ENCODE measurements at regions not wholly inside any gene's neighbourhood (a gene's known extent, or its start where the extent isn't known, plus 50 kb on each side); places are given as distances from the start of the nearest gene placed in this dataset.
"Not testable (repeated sequence)": the region's sequence is repeated elsewhere in the genome, so short reads cannot be mapped to it uniquely, and the experiment has no call there.

- TF ChIP-seq CTCF (IDR thresholded peaks at IDR 0.05) = no peak
- Histone ChIP-seq H3K4me1 (no peaks in the 10 kb centered on the region), H3K36me3 (no peaks in the 10 kb centered on the region), H3K9me3 (no peaks in the 10 kb centered on the region), H3K27ac (no peak overlapping the region), H3K27me3 (no peaks in the 10 kb centered on the region), H3K4me3 (no peak overlapping the region)
- DNase-seq (ENCODE audit: low spot score in 2 of 2) = no peak
- intact Hi-C loops (cut with DNase I) = no loop called here
Measured at GRCh38 chr6:3962291-3963280, 113.4 kb downstream of the FAM50B start.

DNA sequence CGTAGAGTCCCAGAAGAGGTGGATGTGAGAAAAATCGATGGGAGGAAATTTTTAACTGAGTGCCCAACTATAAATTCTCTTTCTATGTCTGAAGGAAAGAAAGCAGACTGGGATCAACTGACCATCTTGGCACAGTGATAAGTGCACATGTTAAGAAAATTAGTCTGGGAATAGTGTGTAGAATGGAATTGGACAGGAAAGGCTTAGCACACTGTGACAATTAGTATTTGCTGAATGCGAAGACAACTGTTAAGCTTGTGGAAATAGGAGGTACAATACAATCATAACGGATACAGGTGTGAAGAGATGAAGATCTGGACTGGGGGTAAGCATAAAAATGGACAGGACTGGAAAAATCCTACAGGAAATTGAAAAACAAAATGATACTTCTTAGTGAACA lies 114.3 kb downstream of the FAM50B start:
- no peak for DNase-seq (ENCODE audit: low spot score in 2 of 2)
- intact Hi-C loops (cut with DNase I) = no loop called here
- Histone ChIP-seq H3K27me3 (no peaks in the 10 kb centered on the region), H3K27ac (no peak overlapping the region), H3K4me1 (no peaks in the 10 kb centered on the region), H3K9me3 (no peaks in the 10 kb centered on the region), H3K4me3 (no peak overlapping the region), H3K36me3 (no peaks in the 10 kb centered on the region)
- no peak for TF ChIP-seq CTCF (IDR thresholded peaks at IDR 0.05)

- Histone ChIP-seq H3K4me1 (no peaks in the 10 kb centered on the region), H3K27ac (no peak overlapping the region), H3K27me3 (no peaks in the 10 kb centered on the region), H3K9me3 (no peaks in the 10 kb centered on the region), H3K4me3 (no peak overlapping the region), H3K36me3 (no peaks in the 10 kb centered on the region)
- no peak for DNase-seq (ENCODE audit: low spot score in 2 of 2)
- intact Hi-C loops (cut with DNase I) = no loop called here
- no peak for TF ChIP-seq CTCF (IDR thresholded peaks at IDR 0.05)
Measured at GRCh38 chr6:3965071-3965718, 113.7 kb downstream of the FAM217A start.

DNA sequence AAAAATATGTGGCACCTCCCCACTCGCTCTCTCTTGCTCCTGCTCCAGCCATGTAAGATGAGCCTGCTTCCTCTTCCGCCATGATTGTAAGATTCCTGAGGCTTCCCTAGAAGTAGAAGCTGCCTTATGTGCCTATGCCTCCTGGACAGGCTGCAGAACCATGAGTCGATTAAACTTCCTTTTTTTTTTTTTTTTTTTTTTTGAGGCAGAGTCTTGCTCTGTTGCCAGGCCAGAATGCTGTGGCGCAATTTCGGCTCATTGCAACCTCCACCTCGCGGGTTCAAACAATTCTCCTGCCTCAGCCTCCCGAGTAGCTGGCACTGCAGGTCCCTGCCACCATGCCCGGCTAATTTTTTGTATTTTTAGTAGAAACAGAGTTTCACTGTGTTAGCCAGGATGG lies 112.5 kb downstream of the FAM217A start:
- no peaks in the 10 kb centered on the region for H3K9me3 ChIP-seq
- intact Hi-C loops (cut with DNase I) = no loop called here

GRCh38 chr6:3970097-3970496 lies 108.8 kb downstream of the FAM217A start:
- Histone ChIP-seq H3K4me3 (no peak overlapping the region), H3K36me3 (no peaks in the 10 kb centered on the region), H3K27me3 (no peaks in the 10 kb centered on the region), H3K9me3 (no peaks in the 10 kb centered on the region), H3K4me1 (no peaks in the 10 kb centered on the region), H3K27ac (no peak overlapping the region)
- no peak for DNase-seq (ENCODE audit: low spot score in 2 of 2)
- TF ChIP-seq CTCF (IDR thresholded peaks at IDR 0.05) = no peak
- intact Hi-C loops (cut with DNase I) = no loop called here

More for the DNA sequence above, 112.5 kb downstream of the FAM217A start:
- Histone ChIP-seq H3K4me3 (no peak overlapping the region), H3K4me1 (no peaks in the 10 kb centered on the region), H3K36me3 (no peaks in the 10 kb centered on the region), H3K27ac (no peak overlapping the region), H3K27me3 (no peaks in the 10 kb centered on the region)
- TF ChIP-seq CTCF (IDR thresholded peaks at IDR 0.05) = no peak
- DNase-seq (ENCODE audit: low spot score in 2 of 2) = no peak

DNA sequence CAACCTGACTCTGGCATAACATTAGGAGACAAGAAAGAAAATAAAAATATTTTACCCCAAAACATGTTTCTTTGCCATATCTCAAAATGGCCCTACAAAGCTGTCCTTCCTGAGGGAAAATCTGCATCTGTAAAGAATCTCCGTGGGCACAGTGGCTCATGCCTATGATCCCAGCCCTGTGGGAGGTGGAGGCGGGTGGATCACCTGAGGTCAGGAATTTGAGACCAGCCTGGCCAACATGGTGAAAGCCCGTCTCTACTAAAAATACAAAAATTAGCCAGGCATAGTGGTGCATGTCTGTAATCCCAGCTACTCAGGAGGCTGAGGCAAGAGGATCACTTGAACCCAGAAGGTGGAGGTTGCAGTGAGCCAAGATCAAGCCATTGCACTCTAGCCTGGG lies 105.8 kb downstream of the FAM217A start:
- H3K4me1 ChIP-seq; DNase-seq (ENCODE audit: low spot score in 2 of 2); H3K36me3 ChIP-seq; H3K27me3 ChIP-seq; H3K9me3 ChIP-seq; H3K27ac ChIP-seq; H3K4me3 ChIP-seq; intact Hi-C loops (cut with DNase I): not testable (repeated sequence)
